Left ventricle myocardium inferior (tissue), 1 donor: ENCODE measurements at regions not wholly inside any gene's neighbourhood (a gene's known extent, or its start where the extent isn't known, plus 50 kb on each side); places are given as distances from the start of the nearest gene placed in this dataset.
"Not testable (repeated sequence)": the region's sequence is repeated elsewhere in the genome, so short reads cannot be mapped to it uniquely, and the experiment has no call there.

Source experiments
- DNase-seq: peaks from one replicate; pipeline ENCODE4 v3.0.0-alpha.2; 2020
- H3K27ac ChIP-seq: fragments of 200-600 bp; replicated peaks from 2 replicates; pipeline ENCODE4 v1.8.0; 2021
- H3K27me3 ChIP-seq: fragments of 200-600 bp; 2 replicates; pipeline ENCODE4 v1.8.0; 2021; ENCODE audit warnings: low read depth
- H3K36me3 ChIP-seq: fragments of 200-600 bp; 2 replicates; pipeline ENCODE4 v1.8.0; 2021
- H3K4me1 ChIP-seq: fragments of 200-600 bp; 2 replicates; pipeline ENCODE4 v1.8.0; 2021
- H3K4me3 ChIP-seq: fragments of 200-600 bp; 2 replicates; pipeline ENCODE4 v1.8.0; 2021; ENCODE audit warnings: mild to moderate bottlenecking, moderate library complexity
- H3K9me3 ChIP-seq: fragments of 200-600 bp; replicated peaks from 2 replicates; pipeline ENCODE4 v1.8.0; 2021
- CTCF ChIP-seq: fragments of 200-600 bp; IDR thresholded peaks from 2 replicates; pipeline ENCODE4 v1.8.0; 2021; ENCODE audit warnings: antibody characterized with exemption, mild to moderate bottlenecking, borderline replicate concordance
- intact Hi-C: fragments of 100-400 bp; cut with micrococcal nuclease; formaldehyde crosslinking; loops from one replicate; pipeline ENCODE4 v1.11.0; 2022
- donor health status: DM: no; HTN: yes; CAD: no; lungs with severe emphysema.

DNA sequence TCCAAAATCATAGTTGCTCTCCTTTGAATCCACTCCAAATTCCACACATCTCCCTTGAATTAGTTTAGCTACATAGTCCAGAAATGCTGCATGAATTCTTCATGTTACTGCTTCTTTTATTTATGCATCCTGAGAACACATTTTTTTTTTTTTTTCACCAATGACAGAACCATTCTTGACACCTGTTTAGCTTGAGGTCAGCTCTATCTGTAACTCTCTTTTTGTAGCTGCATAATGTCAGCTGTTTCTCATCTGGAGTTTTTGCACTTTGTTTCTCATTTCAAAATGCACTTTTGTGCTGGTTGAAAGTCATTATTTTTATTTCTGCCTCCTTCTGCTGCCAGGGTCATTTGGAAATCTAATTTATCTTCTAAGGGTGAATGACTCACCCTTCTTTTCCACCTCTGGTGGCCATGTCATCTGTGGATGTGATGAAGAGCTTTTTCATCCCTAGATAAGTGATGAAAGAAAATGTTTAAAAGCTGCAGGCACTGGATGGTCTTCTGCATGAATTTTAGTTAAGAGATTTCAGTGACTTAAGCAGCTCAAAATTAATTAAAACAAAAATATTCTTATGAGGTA lies 93.7 kb downstream of the JRKL start:
- no peak overlapping the region for H3K4me3 ChIP-seq
- H3K36me3 ChIP-seq: no peaks in the 10 kb centered on the region
- TF ChIP-seq CTCF: no peak
- H3K27ac ChIP-seq: no peak overlapping the region
- H3K9me3 ChIP-seq: peaks cover 6% of the 10 kb centered on the region
- H3K27me3 ChIP-seq: no peaks in the 10 kb centered on the region
- no peak for DNase-seq
- H3K4me1 ChIP-seq: peaks cover 27% of the 10 kb centered on the region
- intact Hi-C loops: no loop called here

GRCh38 chr11:96484361-96484760 lies 94.5 kb downstream of the JRKL start:
- Histone ChIP-seq H3K36me3 (no peaks in the 10 kb centered on the region), H3K27ac (no peak overlapping the region), H3K4me3 (no peak overlapping the region), H3K9me3 (peaks cover 9% of the 10 kb centered on the region), H3K4me1 (peaks cover 27% of the 10 kb centered on the region), H3K27me3 (no peaks in the 10 kb centered on the region)
- no peak for DNase-seq
- intact Hi-C loops: no loop called here
- TF ChIP-seq CTCF: no peak

DNA sequence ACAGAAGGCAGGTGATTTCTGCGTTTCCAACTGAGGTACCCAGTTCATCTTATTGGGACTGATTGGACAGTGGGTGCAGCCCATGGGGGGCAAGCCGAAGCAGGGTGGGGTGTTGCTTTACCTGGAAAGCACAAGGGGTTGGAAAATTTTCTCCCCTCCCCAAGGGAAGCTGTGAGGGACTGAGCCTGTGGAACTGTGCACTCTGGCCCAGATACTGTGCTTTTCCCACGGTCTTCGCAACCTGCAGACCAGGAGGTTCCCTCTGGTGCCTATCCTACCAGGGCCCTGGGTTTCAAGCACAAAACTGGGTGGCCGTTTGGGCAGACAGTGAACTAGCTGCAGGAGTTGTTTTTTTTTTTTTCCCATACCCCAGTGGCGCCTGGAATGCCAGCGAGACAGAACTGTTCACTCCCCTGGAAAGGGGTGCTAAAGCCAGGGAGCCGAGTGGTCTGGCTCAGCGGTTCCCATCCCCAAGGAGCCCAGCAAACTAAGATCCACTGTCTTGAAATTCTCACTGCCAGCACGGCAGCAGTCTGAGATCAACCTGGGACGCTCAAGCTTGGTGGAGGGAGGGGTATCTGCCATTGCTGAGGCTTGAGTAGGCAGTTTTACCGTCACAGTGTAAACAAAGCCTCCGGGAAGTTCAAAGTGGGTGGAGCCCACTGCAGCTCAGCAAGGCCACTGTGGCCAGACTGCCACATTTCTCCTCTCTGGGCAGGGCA lies 97.2 kb downstream of the JRKL start:
- Histone ChIP-seq H3K27ac (no peak overlapping the region), H3K36me3 (no peaks in the 10 kb centered on the region), H3K27me3 (no peaks in the 10 kb centered on the region), H3K4me1 (peaks cover 18% of the 10 kb centered on the region), H3K4me3 (no peak overlapping the region), H3K9me3 (peaks cover 11% of the 10 kb centered on the region)
- intact Hi-C loops: no loop called here
- DNase-seq: no peak
- TF ChIP-seq CTCF: no peak

DNA sequence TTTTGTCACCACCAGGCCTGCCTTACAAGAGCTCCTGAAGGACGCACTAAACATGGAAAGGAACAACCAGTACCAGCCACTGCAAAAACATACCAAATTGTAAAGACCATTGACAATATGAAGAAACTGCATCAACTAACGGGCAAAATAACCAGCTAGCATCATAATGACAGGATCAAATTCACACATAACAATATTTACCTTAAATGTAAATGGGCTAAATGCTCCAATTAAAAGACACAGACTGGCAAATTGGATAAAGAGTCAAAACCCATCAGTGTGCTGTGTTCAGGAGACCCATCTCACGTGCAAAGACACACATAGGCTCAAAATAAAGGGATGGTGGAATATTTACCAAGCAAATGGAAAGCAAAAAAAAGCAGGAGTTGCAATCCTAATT lies 99.1 kb downstream of the JRKL start:
- H3K9me3 ChIP-seq: peaks cover 11% of the 10 kb centered on the region
- H3K27ac ChIP-seq, H3K4me3 ChIP-seq, H3K4me1 ChIP-seq, DNase-seq, H3K36me3 ChIP-seq, H3K27me3 ChIP-seq, intact Hi-C loops: not testable (repeated sequence)

GRCh38 chr11:96500440-96500839 lies 110.6 kb downstream of the JRKL start:
- no peaks in the 10 kb centered on the region for H3K36me3 ChIP-seq
- no peaks in the 10 kb centered on the region for H3K27me3 ChIP-seq
- no peaks in the 10 kb centered on the region for H3K4me1 ChIP-seq
- no peak for TF ChIP-seq CTCF
- no peak overlapping the region for H3K4me3 ChIP-seq
- H3K9me3 ChIP-seq: no peaks in the 10 kb centered on the region
- intact Hi-C loops: no loop called here
- H3K27ac ChIP-seq: no peak overlapping the region
- DNase-seq: no peak

DNA sequence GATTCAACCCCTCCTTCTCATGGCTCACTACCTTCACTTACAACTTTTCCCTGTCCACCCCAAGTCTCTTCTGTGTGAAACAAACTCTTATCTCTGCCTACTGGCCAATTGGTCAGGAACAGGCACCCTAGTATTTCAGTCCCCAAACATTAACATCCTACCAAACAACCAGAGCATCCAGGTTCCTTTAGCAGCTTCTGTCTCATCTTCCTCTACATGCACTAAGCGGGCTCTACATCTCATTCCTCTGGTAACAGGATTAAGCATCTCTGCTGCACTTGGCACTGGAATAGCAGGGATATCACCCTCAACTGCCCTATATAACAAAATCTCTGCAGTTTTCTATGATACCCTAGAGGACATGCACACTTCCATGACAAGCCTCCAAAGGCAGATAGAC lies 116.2 kb downstream of the JRKL start:
- Histone ChIP-seq H3K36me3 (no peaks in the 10 kb centered on the region), H3K27ac (no peak overlapping the region), H3K27me3 (no peaks in the 10 kb centered on the region), H3K4me1 (no peaks in the 10 kb centered on the region), H3K9me3 (no peaks in the 10 kb centered on the region), H3K4me3 (no peak overlapping the region)
- no peak for DNase-seq
- TF ChIP-seq CTCF: no peak
- intact Hi-C loops: no loop called here
